IMR-90 (cell line): ENCODE measurements at regions not wholly inside any gene's neighbourhood (a gene's known extent, or its start where the extent isn't known, plus 50 kb on each side); places are given as distances from the start of the nearest gene placed in this dataset.

Experiments used
- ATAC-seq: fragments of 200-7000 bp; cut with Tn5 transposase; 2 replicates; pipeline ENCODE4 v1.9.1; 2020; ENCODE audit warnings: low read depth, mild to moderate bottlenecking, moderate library complexity
- BruUV-seq: library from RNA; stranded (reverse); fragments of 400-500 nt; replicated peaks from 2 replicates; lab custom pipeline; 2021; lab: Mats Ljungman, UMichigan
- CTCF ChIA-PET: fragments of 300-600 bp; formaldehyde crosslinking; extraction: SDS; loops from one replicate; lab custom pipeline; 2021; ENCODE audit warnings: antibody characterized with exemption; lab: Yijun Ruan, JAX
- POLR2A ChIA-PET: fragments of 300-600 bp; sonication (Branson Sonifier 250); formaldehyde crosslinking; loops from one replicate; lab custom pipeline; 2022; ENCODE audit warnings: antibody characterized with exemption; ENCODE audit not compliant: unreplicated experiment; lab: Charles Lee
- DNase-seq: peaks from one replicate; pipeline ENCODE4 v3.0.0; 2013
- H2AFZ ChIP-seq: replicated peaks from 2 replicates; pipeline ENCODE3; 2013; ENCODE audit warnings: low read length, mild to moderate bottlenecking; ENCODE audit not compliant: poor library complexity
- H2AK5ac ChIP-seq: 2 replicates; pipeline ENCODE4 v1.6.1; 2013; ENCODE audit warnings: low read depth, low read length, inconsistent platforms
- H2AK9ac ChIP-seq: replicated peaks from 2 replicates; pipeline ENCODE3; 2013; ENCODE audit warnings: mild to moderate bottlenecking, low read depth, low read length, moderate library complexity; ENCODE audit not compliant: poor library complexity
- H2BK120ac ChIP-seq: 2 replicates; pipeline ENCODE4 v1.6.1; 2013; ENCODE audit warnings: low read depth, low read length, inconsistent platforms
- H2BK15ac ChIP-seq: 3 replicates; pipeline ENCODE4 v1.6.1; 2013; ENCODE audit warnings: low read depth, low read length, inconsistent platforms
- H2BK20ac ChIP-seq: 2 replicates; pipeline ENCODE4 v1.6.1; 2013; ENCODE audit warnings: low read depth, mild to moderate bottlenecking, inconsistent platforms, low read length, moderate library complexity
- H2BK5ac ChIP-seq: 2 replicates; pipeline ENCODE4 v1.6.1; 2013; ENCODE audit warnings: mild to moderate bottlenecking, low read depth, low read length, inconsistent platforms; ENCODE audit not compliant: poor library complexity, severe bottlenecking
- H3K14ac ChIP-seq: replicated peaks from 2 replicates; pipeline ENCODE4 v1.6.1; 2013; ENCODE audit warnings: low read depth, low read length, inconsistent platforms
- H3K18ac ChIP-seq: 2 replicates; pipeline ENCODE4 v1.6.1; 2013; ENCODE audit warnings: low read depth, low read length, control low read depth
- H3K23ac ChIP-seq: 2 replicates; pipeline ENCODE4 v1.6.1; 2013; ENCODE audit warnings: low read depth, low read length, inconsistent platforms
- H3K27ac ChIP-seq: 2 replicates; pipeline ENCODE4 v1.5.1; 2013; ENCODE audit warnings: mild to moderate bottlenecking, control low read depth, low read length; ENCODE audit not compliant: insufficient read depth
- H3K27me3 ChIP-seq: 2 replicates; pipeline ENCODE4 v1.6.1; 2013; ENCODE audit warnings: low read length; ENCODE audit not compliant: control insufficient read depth, insufficient read depth
- H3K36me3 ChIP-seq: 2 replicates; pipeline ENCODE4 v1.6.1; 2013; ENCODE audit warnings: low read length, mixed read lengths; ENCODE audit not compliant: control insufficient read depth, insufficient read depth
- H3K4ac ChIP-seq: 2 replicates; pipeline ENCODE4 v1.6.1; 2013; ENCODE audit warnings: low read depth, low read length, inconsistent platforms
- H3K4me1 ChIP-seq: 2 replicates; pipeline ENCODE4 v1.6.1; 2013; ENCODE audit warnings: low read length, mixed read lengths; ENCODE audit not compliant: control insufficient read depth, insufficient read depth
- H3K4me2 ChIP-seq: 2 replicates; pipeline ENCODE4 v1.6.1; 2013; ENCODE audit warnings: low read depth, mild to moderate bottlenecking, control low read depth, low read length, moderate library complexity
- H3K4me3 ChIP-seq: 2 replicates; pipeline ENCODE4 v1.5.1; 2013; ENCODE audit warnings: low read depth, mild to moderate bottlenecking, control low read depth, low read length, moderate library complexity; ENCODE audit not compliant: insufficient read depth
- H3K56ac ChIP-seq: 2 replicates; pipeline ENCODE4 v1.6.1; 2013; ENCODE audit warnings: low read length, inconsistent platforms; ENCODE audit not compliant: insufficient read depth; ENCODE audit errors: extremely low read depth
- H3K79me1 ChIP-seq, 2 experiments: 2 replicates each; pipeline ENCODE4 v1.6.1; 2013; ENCODE audit warnings: low read length in 2 of 2, inconsistent platforms in 1 of 2, low read depth in 1 of 2
- H3K9ac ChIP-seq: 2 replicates; pipeline ENCODE4 v1.6.1; 2013; ENCODE audit warnings: low read depth, low read length, control low read depth
- H3K9me1 ChIP-seq: 2 replicates; pipeline ENCODE4 v1.6.1; 2013; ENCODE audit warnings: low read length, inconsistent platforms; ENCODE audit not compliant: insufficient read depth
- H3K9me3 ChIP-seq: 2 replicates; pipeline ENCODE4 v1.6.1; 2013; ENCODE audit warnings: low read length; ENCODE audit not compliant: control insufficient read depth, insufficient read depth
- H4K20me1 ChIP-seq: 2 replicates; pipeline ENCODE4 v1.6.1; 2013; ENCODE audit warnings: low read length, inconsistent platforms; ENCODE audit not compliant: insufficient read depth
- H4K5ac ChIP-seq: 2 replicates; pipeline ENCODE4 v1.6.1; 2013; ENCODE audit warnings: mild to moderate bottlenecking, low read depth, low read length, control low read depth
- H4K8ac ChIP-seq, 2 experiments: 2 replicates each; pipeline ENCODE4 v1.6.1; 2013; ENCODE audit warnings: low read depth in 2 of 2, low read length in 2 of 2, control low read depth in 1 of 2, inconsistent platforms in 1 of 2
- H4K91ac ChIP-seq: 2 replicates; pipeline ENCODE4 v1.6.1; 2013; ENCODE audit warnings: low read depth, low read length, inconsistent platforms; ENCODE audit not compliant: insufficient read depth
- CEBPB ChIP-seq: IDR thresholded peaks from 2 replicates; pipeline ENCODE4 v1.6.1; 2012; ENCODE audit warnings: low read depth, low read length, improper control_type of control experiment
- CHD1 ChIP-seq: IDR thresholded peaks from 2 replicates; pipeline ENCODE4 v1.6.1; 2012; ENCODE audit warnings: low read depth, low read length, improper control_type of control experiment
- CTCF ChIP-seq: conservative IDR thresholded peaks from 2 replicates; pipeline ENCODE4 v1.5.1; 2012; ENCODE audit warnings: mild to moderate bottlenecking, low read depth, low read length, improper control_type of control experiment
- MAFK ChIP-seq: IDR thresholded peaks from 2 replicates; pipeline ENCODE4 v1.6.1; 2012; ENCODE audit warnings: low read depth, low read length, improper control_type of control experiment
- MAZ ChIP-seq: IDR thresholded peaks from 2 replicates; pipeline ENCODE4 v1.6.1; 2012; ENCODE audit warnings: low read depth, mild to moderate bottlenecking, low read length, improper control_type of control experiment, moderate library complexity, borderline replicate concordance
- MXI1 ChIP-seq: IDR thresholded peaks from 2 replicates; pipeline ENCODE4 v1.6.1; 2012; ENCODE audit warnings: low read depth, mild to moderate bottlenecking, low read length, moderate library complexity, borderline replicate concordance
- RAD21 ChIP-seq: IDR thresholded peaks from 2 replicates; pipeline ENCODE4 v1.6.1; 2012; ENCODE audit warnings: low read length, improper control_type of control experiment
- SMC3 ChIP-seq: fragments of 150-350 bp; IDR thresholded peaks from 2 replicates; pipeline ENCODE4 v1.6.1; 2016; ENCODE audit warnings: low read depth, mild to moderate bottlenecking, antibody characterized with exemption, low read length, moderate library complexity
- WGBS, 2 experiments: methylation state at CpG; one replicate each; pipeline versions ENCODE4 v1.1.5 to v1.1.7; 2013; ENCODE audit warnings: missing lambda C conversion rate in 2 of 2; ENCODE audit not compliant: insufficient read length in 1 of 2; ENCODE audit errors: extremely low coverage in 2 of 2; 5-methylcytosine and 5-hydroxymethylcytosine counted together
- dilution Hi-C: fragments of 300-500 bp; cut with HindIII; formaldehyde crosslinking; loops from one replicate; pipeline ENCODE4 v1.14.3; 2018; ENCODE audit warnings: low sequenced_read_pairs; ENCODE audit not compliant: unreplicated experiment
- in situ Hi-C: fragments of 300-500 bp; cut with MboI; formaldehyde crosslinking; loops from 3 replicates; pipeline ENCODE4 v1.14.3; 2019; ENCODE audit warnings: low sequenced_read_pairs, inconsistent platforms, mixed read lengths
- intact Hi-C: fragments of 100-400 bp; cut with micrococcal nuclease; formaldehyde crosslinking; loops from 2 replicates; pipeline ENCODE4 v1.10.0; 2022

DNA sequence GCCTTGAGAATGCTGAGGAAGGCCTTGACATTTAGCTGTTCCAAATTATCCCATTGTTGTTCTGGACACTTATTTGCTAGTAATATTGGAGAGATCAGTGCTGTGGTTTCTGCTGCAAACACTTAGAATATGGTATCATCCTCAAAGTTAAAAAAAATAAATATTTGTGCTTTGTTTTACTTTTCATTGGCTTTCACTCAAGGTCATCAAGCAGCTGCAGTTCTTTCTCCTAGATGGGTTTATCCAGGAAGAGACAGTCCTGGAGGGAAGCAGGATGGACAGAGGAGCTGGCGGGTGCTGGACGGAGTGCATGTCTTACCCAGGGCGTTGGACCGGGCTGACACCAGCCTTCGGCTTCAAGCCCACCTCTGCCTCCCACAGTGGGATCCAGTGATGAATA, 193.6 kb downstream of the MTRR start:
- POLR2A ChIA-PET, result no interaction called here
- in situ Hi-C loops (no loop called here), intact Hi-C loops (no loop called here), dilution Hi-C loops (no loop called here)
- no peak for DNase-seq
- Histone ChIP-seq H3K23ac (no peak overlapping the region), H2BK20ac (no peak overlapping the region), H3K18ac (no peak overlapping the region), H4K8ac (no peak overlapping the region), H3K27me3 (no peaks in the 10 kb centered on the region), H3K14ac (no peak overlapping the region), H3K9me1 (no peaks in the 10 kb centered on the region), H2BK120ac (no peak overlapping the region), H4K20me1 (no peaks in the 10 kb centered on the region), H4K5ac (no peak overlapping the region), H3K4ac (no peak overlapping the region), H3K79me1 (no peaks in the 10 kb centered on the region), H2BK15ac (no peak overlapping the region), H3K4me1 (no peaks in the 10 kb centered on the region), H3K4me2 (no peak overlapping the region), H3K56ac (no peak overlapping the region), H2AK5ac (no peak overlapping the region), H4K91ac (no peak overlapping the region), H3K27ac (no peak overlapping the region), H3K9ac (no peak overlapping the region), H3K9me3 (no peaks in the 10 kb centered on the region), H2AFZ (no peak overlapping the region), H2AK9ac (no peak overlapping the region), H3K36me3 (no peaks in the 10 kb centered on the region), H3K4me3 (no peak overlapping the region), H2BK5ac (no peak overlapping the region)
- CTCF ChIA-PET, result no interaction called here
- BruUV-seq, result no TSS peak
- WGBS, 2 experiments, result no CpG with 5 or more reads among the region's 5 CpGs
- no peak for ATAC-seq
- TF ChIP-seq SMC3, result no peak
- no peak for TF ChIP-seq CHD1
- no peak for TF ChIP-seq CTCF
- TF ChIP-seq MAFK, result no peak
- no peak for TF ChIP-seq MAZ
- TF ChIP-seq RAD21, result no peak
- no peak for TF ChIP-seq MXI1
- TF ChIP-seq CEBPB, result no peak
